Kidney (tissue), 13 donors: ENCODE measurements at regions not wholly inside any gene's neighbourhood (a gene's known extent, or its start where the extent isn't known, plus 50 kb on each side); places are given as distances from the start of the nearest gene placed in this dataset.

Experiments used
- DNase-seq, 5 donors: peaks; one replicate each; pipeline ENCODE4 v3.0.0-alpha.2; 2013 to 2020
- FAIRE-seq: peaks from 2 replicates; lab custom pipeline; 2012; peaks lifted over from hg19 to GRCh38; lab: Jason Lieb, UNC
- H3K27ac ChIP-seq, 2 donors: one replicate each; pipeline ENCODE4 v1.7.0; 2013; ENCODE audit warnings: low read depth in 2 of 2, low read length in 2 of 2, inconsistent platforms in 1 of 2
- H3K27me3 ChIP-seq: one replicate; pipeline ENCODE4 v1.7.1; 2013; ENCODE audit warnings: low read length, inconsistent platforms; ENCODE audit not compliant: control insufficient read depth, insufficient read depth
- H3K36me3 ChIP-seq, 3 donors: one replicate each; pipeline versions ENCODE4 v1.7.0 to v1.7.1; 2013; ENCODE audit warnings: low read length in 3 of 3, control low read depth in 1 of 3, inconsistent platforms in 1 of 3; ENCODE audit not compliant: insufficient read depth in 3 of 3, control insufficient read depth in 2 of 3
- H3K4me1 ChIP-seq, 3 donors: one replicate each; pipeline versions ENCODE4 v1.7.0 to v1.7.1; 2013; ENCODE audit warnings: low read length in 3 of 3, inconsistent platforms in 1 of 3, low read depth in 1 of 3; ENCODE audit not compliant: control insufficient read depth in 2 of 3, insufficient read depth in 2 of 3
- H3K4me3 ChIP-seq, 3 donors: one replicate each; pipeline versions ENCODE4 v1.7.0 to v1.8.1; 2013; ENCODE audit warnings: low read length in 3 of 3, control low read depth in 1 of 3, inconsistent platforms in 1 of 3
- H3K9ac ChIP-seq, 3 donors: one replicate each; pipeline versions ENCODE4 v1.7.0 to v1.7.1; 2013; ENCODE audit warnings: low read length in 3 of 3, control low read depth in 1 of 3, inconsistent platforms in 1 of 3
- H3K9me3 ChIP-seq, 3 donors: one replicate each; pipeline versions ENCODE4 v1.7.0 to v1.7.1; 2013; ENCODE audit warnings: low read length in 3 of 3, control low read depth in 1 of 3, inconsistent platforms in 1 of 3; ENCODE audit not compliant: control insufficient read depth in 2 of 3, insufficient read depth in 1 of 3
- intact Hi-C: fragments of 100-400 bp; cut with DNase I; formaldehyde crosslinking; loops from one replicate; pipeline ENCODE4 v1.11.1; 2022
- TF ChIP-seq, protein P1 (sequence below): IDR thresholded peaks from 3 replicates; pipeline ENCODE4 v1.5.1; 2012; ENCODE audit warnings: mild to moderate bottlenecking, moderate library complexity, borderline replicate concordance; ENCODE audit not compliant: insufficient read depth; ENCODE audit errors: extremely low read depth
- donor health status: control.
- donor health status: control.
- donor health status: control.
- donor health status: control.
- donor health status: control.
- donor health status: DM: yes; HTN: yes; CAD: no.
- donor health status: Normal renal cell carcinoma (clear cell type).

- Histone ChIP-seq H3K4me3 (no peak overlapping the region), H3K36me3 (no peaks in the 10 kb centered on the region), H3K27me3 (no peaks in the 10 kb centered on the region), H3K27ac (no peak overlapping the region), H3K9ac (no peak overlapping the region), H3K9me3 (peaks cover 0 to 17% (median 9%) of the 10 kb centered on the region in 3 donors), H3K4me1 (no peaks in the 10 kb centered on the region)
- DNase-seq (no peak), FAIRE-seq (no peak)
- intact Hi-C loops, result no loop called here
- TF ChIP-seq, protein P1, sequence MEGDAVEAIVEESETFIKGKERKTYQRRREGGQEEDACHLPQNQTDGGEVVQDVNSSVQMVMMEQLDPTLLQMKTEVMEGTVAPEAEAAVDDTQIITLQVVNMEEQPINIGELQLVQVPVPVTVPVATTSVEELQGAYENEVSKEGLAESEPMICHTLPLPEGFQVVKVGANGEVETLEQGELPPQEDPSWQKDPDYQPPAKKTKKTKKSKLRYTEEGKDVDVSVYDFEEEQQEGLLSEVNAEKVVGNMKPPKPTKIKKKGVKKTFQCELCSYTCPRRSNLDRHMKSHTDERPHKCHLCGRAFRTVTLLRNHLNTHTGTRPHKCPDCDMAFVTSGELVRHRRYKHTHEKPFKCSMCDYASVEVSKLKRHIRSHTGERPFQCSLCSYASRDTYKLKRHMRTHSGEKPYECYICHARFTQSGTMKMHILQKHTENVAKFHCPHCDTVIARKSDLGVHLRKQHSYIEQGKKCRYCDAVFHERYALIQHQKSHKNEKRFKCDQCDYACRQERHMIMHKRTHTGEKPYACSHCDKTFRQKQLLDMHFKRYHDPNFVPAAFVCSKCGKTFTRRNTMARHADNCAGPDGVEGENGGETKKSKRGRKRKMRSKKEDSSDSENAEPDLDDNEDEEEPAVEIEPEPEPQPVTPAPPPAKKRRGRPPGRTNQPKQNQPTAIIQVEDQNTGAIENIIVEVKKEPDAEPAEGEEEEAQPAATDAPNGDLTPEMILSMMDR, result no peak
Observed at GRCh38 chr7:149377386-149377785, 83.5 kb downstream of the ZNF777 start.

DNA sequence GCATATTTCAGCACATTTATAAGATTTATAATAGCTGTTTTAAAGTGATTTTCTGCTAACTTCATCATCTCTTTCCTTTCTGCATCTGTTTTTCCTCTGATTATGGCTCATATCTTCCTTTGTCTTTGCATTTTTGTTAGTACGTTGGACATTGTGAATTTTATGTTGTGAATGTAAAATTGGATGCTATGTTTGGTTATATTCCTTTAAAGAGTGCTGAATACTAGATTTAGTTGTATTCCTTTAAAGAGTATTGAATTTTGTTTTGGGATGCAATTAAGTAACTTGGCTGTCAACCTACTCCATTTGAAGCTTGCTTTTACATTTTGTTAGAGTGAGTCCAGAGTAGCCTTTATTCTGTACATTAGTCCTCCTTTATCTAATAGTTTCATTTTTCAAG, 81.2 kb downstream of the ZNF777 start:
- DNase-seq (no peak), FAIRE-seq (no peak)
- H3K27ac ChIP-seq, result no peak overlapping the region
- H3K4me3 ChIP-seq, result no peak overlapping the region
- no peaks in the 10 kb centered on the region for H3K4me1 ChIP-seq
- no peak overlapping the region for H3K9ac ChIP-seq
- no peaks in the 10 kb centered on the region for H3K36me3 ChIP-seq
- no peaks in the 10 kb centered on the region for H3K27me3 ChIP-seq
- TF ChIP-seq, protein P1, result no peak
- peaks cover 0 to 17% (median 9%) of the 10 kb centered on the region in 3 donors for H3K9me3 ChIP-seq
- intact Hi-C loops, result no loop called here

DNA sequence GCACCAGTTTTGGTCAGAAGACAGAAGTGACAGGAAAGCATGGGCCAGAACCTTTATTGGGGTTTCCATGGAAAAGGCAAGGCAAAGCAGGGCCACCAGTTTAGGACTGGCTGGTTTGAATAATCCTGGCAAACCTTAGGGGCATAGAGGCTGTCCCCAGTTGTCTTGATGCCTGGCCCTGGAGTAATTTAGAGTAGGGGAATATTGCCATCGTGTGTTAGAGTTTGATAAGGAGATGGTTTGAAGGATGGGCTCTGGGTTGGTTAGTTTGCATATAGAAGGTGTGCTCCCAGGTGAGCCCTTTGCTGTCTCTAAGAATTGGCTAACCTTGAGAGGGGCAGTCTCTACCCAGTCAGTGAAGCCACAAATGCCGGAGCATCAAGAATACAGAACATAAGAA, 79.6 kb downstream of the ZNF777 start:
- Histone ChIP-seq H3K27ac (no peak overlapping the region), H3K9ac (no peak overlapping the region), H3K27me3 (no peaks in the 10 kb centered on the region), H3K36me3 (no peaks in the 10 kb centered on the region), H3K4me3 (no peak overlapping the region), H3K9me3 (peaks cover 0 to 17% (median 9%) of the 10 kb centered on the region in 3 donors), H3K4me1 (no peaks in the 10 kb centered on the region)
- TF ChIP-seq, protein P1, result no peak
- FAIRE-seq, result no peak
- no peak for DNase-seq
- intact Hi-C loops, result no loop called here
